GM23338 (cell line): ENCODE measurements at regions not wholly inside any gene's neighbourhood (a gene's known extent, or its start where the extent isn't known, plus 50 kb on each side); places are given as distances from the start of the nearest gene placed in this dataset.

Source experiments
- ATAC-seq: fragments of 200-7000 bp; cut with Tn5 transposase; 3 replicates; pipeline ENCODE4 v1.9.1; 2020
- DNase-seq: peaks from one replicate; pipeline ENCODE4 v3.0.0-alpha.2; 2015; ENCODE audit warnings: low spot score
- H2AFZ ChIP-seq: fragments of 200-600 bp; sonication (generic); 2 replicates; pipeline ENCODE4 v1.8.0; 2016; ENCODE audit warnings: antibody characterized with exemption, mild to moderate bottlenecking, moderate library complexity
- H3F3A ChIP-seq: fragments of 200-600 bp; sonication (generic); replicated peaks from 2 replicates; pipeline ENCODE4 v1.8.0; 2017; ENCODE audit warnings: antibody characterized with exemption, mixed run types, low read depth
- H3K27ac ChIP-seq: fragments of 200-600 bp; sonication (generic); 2 replicates; pipeline ENCODE4 v1.6.1; 2016; ENCODE audit warnings: low read depth
- H3K27me3 ChIP-seq: fragments of 200-600 bp; sonication (generic); 2 replicates; pipeline ENCODE4 v1.8.0; 2016; ENCODE audit warnings: mild to moderate bottlenecking, mixed run types, moderate library complexity; ENCODE audit not compliant: insufficient read depth
- H3K36me3 ChIP-seq: fragments of 200-600 bp; sonication (generic); 2 replicates; pipeline ENCODE4 v1.8.0; 2016; ENCODE audit warnings: mild to moderate bottlenecking; ENCODE audit not compliant: insufficient read depth
- H3K4me1 ChIP-seq: fragments of 200-600 bp; sonication (generic); 2 replicates; pipeline ENCODE4 v1.8.0; 2016; ENCODE audit warnings: mild to moderate bottlenecking, moderate library complexity; ENCODE audit not compliant: insufficient read depth
- H3K4me2 ChIP-seq: fragments of 200-600 bp; sonication (generic); 2 replicates; pipeline ENCODE4 v1.7.1; 2017; ENCODE audit warnings: mixed run types
- H3K4me3 ChIP-seq: fragments of 200-600 bp; sonication (generic); 2 replicates; pipeline ENCODE4 v1.6.1; 2016; ENCODE audit warnings: mixed run types
- H3K79me2 ChIP-seq: fragments of 200-600 bp; sonication (generic); replicated peaks from 2 replicates; pipeline ENCODE4 v1.8.0; 2017; ENCODE audit warnings: mild to moderate bottlenecking; ENCODE audit not compliant: insufficient read depth
- H3K9me2 ChIP-seq: fragments of 200-600 bp; sonication (generic); 2 replicates; pipeline ENCODE4 v1.8.0; 2017; ENCODE audit not compliant: insufficient read depth
- H4K20me1 ChIP-seq: fragments of 200-600 bp; sonication (generic); replicated peaks from 2 replicates; pipeline ENCODE4 v1.8.0; 2017; ENCODE audit warnings: mild to moderate bottlenecking; ENCODE audit not compliant: insufficient read depth
- H3K27ac Mint-ChIP-seq: 2 replicates; pipeline ENCODE4 v1.8.0; 2020; ENCODE audit warnings: inconsistent platforms, mild to moderate bottlenecking, moderate library complexity, mixed read lengths
- H3K27me3 Mint-ChIP-seq: 3 replicates; pipeline ENCODE4 v1.8.0; 2022; ENCODE audit warnings: low read depth, mild to moderate bottlenecking, moderate library complexity, mixed read lengths, inconsistent platforms; ENCODE audit not compliant: insufficient read depth, poor library complexity
- H3K36me3 Mint-ChIP-seq: 3 replicates; pipeline ENCODE4 v1.8.0; 2021; ENCODE audit warnings: low read depth, mild to moderate bottlenecking, inconsistent platforms, moderate library complexity, mixed read lengths
- H3K4me1 Mint-ChIP-seq: 3 replicates; pipeline ENCODE4 v1.8.0; 2020; ENCODE audit warnings: mild to moderate bottlenecking, inconsistent platforms, mixed read lengths
- H3K4me3 Mint-ChIP-seq: 3 replicates; pipeline ENCODE4 v1.8.0; 2021; ENCODE audit warnings: moderate library complexity, mild to moderate bottlenecking, inconsistent platforms, mixed read lengths
- H3K9me3 Mint-ChIP-seq: 3 replicates; pipeline ENCODE4 v1.8.0; 2020; ENCODE audit warnings: moderate library complexity, mild to moderate bottlenecking, inconsistent platforms, mixed read lengths
- CREB1 ChIP-seq: fragments of 250-450 bp; sonication (Bioruptor Pico); IDR thresholded peaks from 2 replicates; pipeline ENCODE4 v1.5.0; 2020; ENCODE audit warnings: low read depth, mild to moderate bottlenecking, moderate library complexity
- CTCF ChIP-seq, 2 experiments: fragments of 200-600 bp in 1 of 2; sonication (generic) in 1 of 2; conservative IDR thresholded peaks; 2 replicates each; pipeline versions ENCODE4 v1.5.1 to v1.6.1; 2016 to 2017; ENCODE audit warnings: antibody characterized with exemption in 2 of 2, low read depth in 2 of 2, mild to moderate bottlenecking in 2 of 2, moderate library complexity in 1 of 2
- EZH2 ChIP-seq: fragments of 200-600 bp; sonication (generic); IDR thresholded peaks from one replicate; pipeline ENCODE4 v1.8.0; 2017; ENCODE audit warnings: antibody characterized with exemption, mild to moderate bottlenecking, low read depth; ENCODE audit not compliant: unreplicated experiment
- EZH2phosphoT487 ChIP-seq: fragments of 200-600 bp; sonication (generic); IDR thresholded peaks from one replicate; pipeline ENCODE4 v1.8.1; 2018; ENCODE audit warnings: antibody characterized with exemption; ENCODE audit not compliant: unreplicated experiment
- JUNB ChIP-seq: IDR thresholded peaks from one replicate; pipeline ENCODE4 v1.6.1; 2016; ENCODE audit warnings: antibody characterized with exemption; ENCODE audit not compliant: unreplicated experiment
- NANOG ChIP-seq: IDR thresholded peaks from 2 replicates; pipeline ENCODE4 v1.6.1; 2016; ENCODE audit warnings: antibody characterized with exemption, borderline replicate concordance
- REST ChIP-seq: IDR thresholded peaks from one replicate; pipeline ENCODE4 v1.6.1; 2018; ENCODE audit warnings: antibody characterized with exemption; ENCODE audit not compliant: unreplicated experiment
- ZNF462 ChIP-seq: fragments of 250-450 bp; sonication (Bioruptor Pico); IDR thresholded peaks from 2 replicates; pipeline ENCODE4 v1.5.0; 2020; ENCODE audit warnings: mild to moderate bottlenecking, moderate library complexity

- TF ChIP-seq ZNF462 (CRISPR knock-in tag): no peak
These were observed 133.1 kb upstream of the PPP1R3A start (continued) for GRCh38 chr7:114051871-114052331.

- no peaks in the 10 kb centered on the region for H3F3A ChIP-seq
- no peak overlapping the region for H3K4me3 Mint-ChIP-seq
- no peaks in the 10 kb centered on the region; the same call in 2 of the 3 replicates for H3K4me1 Mint-ChIP-seq
- no peaks in the 10 kb centered on the region for H3K4me1 ChIP-seq
- H3K36me3 ChIP-seq: no peaks in the 10 kb centered on the region
- ATAC-seq (no peak), DNase-seq (no peak)
- no peaks in the 10 kb centered on the region for H3K79me2 ChIP-seq
- no peaks in the 10 kb centered on the region for H4K20me1 ChIP-seq
- no peaks in the 10 kb centered on the region for H3K27me3 ChIP-seq
- H3K36me3 Mint-ChIP-seq: no peaks in the 10 kb centered on the region
- no peak overlapping the region for H3K4me3 ChIP-seq
- H3K27ac ChIP-seq: no peak overlapping the region
- H2AFZ ChIP-seq: no peak overlapping the region
- H3K27ac Mint-ChIP-seq: no peak overlapping the region
- no peaks in the 10 kb centered on the region for H3K27me3 Mint-ChIP-seq
- no peak overlapping the region for H3K4me2 ChIP-seq
- H3K9me3 Mint-ChIP-seq: no peaks in the 10 kb centered on the region
- peaks cover 8% of the 10 kb centered on the region; the same call in 1 of the 2 replicates for H3K9me2 ChIP-seq
- TF ChIP-seq EZH2phosphoT487 (no peak), JUNB (no peak), CTCF (conservative IDR thresholded peaks at IDR 0.05; ENCODE audit: low read depth in 2 of 2) (no peak), EZH2 (no peak), CREB1 (CRISPR knock-in tag) (no peak), REST (no peak), NANOG (no peak)
These were observed 131.8 kb upstream of the PPP1R3A start for GRCh38 chr7:114050571-114050970.
